Upper lobe of left lung (tissue), 4 donors: ENCODE measurements at regions not wholly inside any gene's neighbourhood (a gene's known extent, or its start where the extent isn't known, plus 50 kb on each side); places are given as distances from the start of the nearest gene placed in this dataset.
"Not testable (repeated sequence)": the region's sequence is repeated elsewhere in the genome, so short reads cannot be mapped to it uniquely, and the experiment has no call there.

Source experiments
- POLR2A ChIP-seq, 4 donors: fragments of 450-650 bp; IDR thresholded peaks; one replicate each; pipeline ENCODE4 v1.5.1; 2016 to 2017; ENCODE audit warnings: antibody characterized with exemption in 4 of 4, mild to moderate bottlenecking in 2 of 4
- TF ChIP-seq, protein P1 (sequence below), 6 experiments: fragments of 450-650 bp in 4 of 6; fragments of 200-600 bp in 2 of 6; sonication (generic) in 2 of 6; IDR thresholded peaks; one replicate each; pipeline ENCODE4 v1.5.1; 2016 to 2019; ENCODE audit warnings: antibody characterized with exemption in 6 of 6

DNA sequence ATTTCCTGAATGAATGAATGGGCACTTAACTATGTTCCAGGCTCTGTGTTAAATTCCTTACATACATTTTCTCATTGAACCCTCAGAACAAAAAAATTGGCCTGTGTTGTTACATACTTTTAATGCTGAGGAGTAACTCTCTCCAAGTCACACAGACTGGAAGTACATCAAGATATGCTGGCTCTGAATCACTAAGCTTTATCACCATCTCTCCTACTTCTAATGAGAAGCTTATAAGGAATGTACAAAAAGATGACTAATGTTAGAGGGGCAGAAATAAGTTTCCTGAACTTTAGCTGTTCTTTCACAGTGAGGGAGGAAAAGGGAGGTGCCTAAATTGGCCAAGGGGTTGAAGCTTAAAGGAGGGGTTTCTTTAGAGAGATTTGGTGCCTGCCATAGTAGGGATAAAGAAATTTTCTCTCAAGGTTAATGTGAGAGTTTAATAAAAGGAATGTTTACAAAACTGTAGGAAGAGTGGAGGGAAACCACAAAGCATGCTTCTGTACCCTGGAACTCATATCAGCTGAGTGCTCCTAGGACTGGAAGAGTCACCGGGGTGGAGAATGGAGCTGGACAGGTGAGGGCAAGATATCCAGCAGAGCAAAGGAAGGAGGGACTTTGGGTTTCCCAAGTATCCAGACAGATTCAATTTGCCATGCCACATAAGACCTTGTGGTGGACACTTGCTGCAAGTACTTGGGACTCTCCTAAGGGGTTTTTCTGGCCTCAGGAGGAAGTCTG lies 1718.4 kb downstream of the KHDRBS2 start:
- TF ChIP-seq, protein P1, sequence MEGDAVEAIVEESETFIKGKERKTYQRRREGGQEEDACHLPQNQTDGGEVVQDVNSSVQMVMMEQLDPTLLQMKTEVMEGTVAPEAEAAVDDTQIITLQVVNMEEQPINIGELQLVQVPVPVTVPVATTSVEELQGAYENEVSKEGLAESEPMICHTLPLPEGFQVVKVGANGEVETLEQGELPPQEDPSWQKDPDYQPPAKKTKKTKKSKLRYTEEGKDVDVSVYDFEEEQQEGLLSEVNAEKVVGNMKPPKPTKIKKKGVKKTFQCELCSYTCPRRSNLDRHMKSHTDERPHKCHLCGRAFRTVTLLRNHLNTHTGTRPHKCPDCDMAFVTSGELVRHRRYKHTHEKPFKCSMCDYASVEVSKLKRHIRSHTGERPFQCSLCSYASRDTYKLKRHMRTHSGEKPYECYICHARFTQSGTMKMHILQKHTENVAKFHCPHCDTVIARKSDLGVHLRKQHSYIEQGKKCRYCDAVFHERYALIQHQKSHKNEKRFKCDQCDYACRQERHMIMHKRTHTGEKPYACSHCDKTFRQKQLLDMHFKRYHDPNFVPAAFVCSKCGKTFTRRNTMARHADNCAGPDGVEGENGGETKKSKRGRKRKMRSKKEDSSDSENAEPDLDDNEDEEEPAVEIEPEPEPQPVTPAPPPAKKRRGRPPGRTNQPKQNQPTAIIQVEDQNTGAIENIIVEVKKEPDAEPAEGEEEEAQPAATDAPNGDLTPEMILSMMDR (IDR thresholded peaks at IDR 0.05): not testable (repeated sequence)
- not testable (repeated sequence) for TF ChIP-seq POLR2A (IDR thresholded peaks at IDR 0.05)
